AG09319 (cell line): ENCODE measurements at regions not wholly inside any gene's neighbourhood (a gene's known extent, or its start where the extent isn't known, plus 50 kb on each side); places are given as distances from the start of the nearest gene placed in this dataset.

Experiments used
- DNase-seq: peaks from one replicate; pipeline ENCODE4 v3.0.0-alpha.2; 2010; ENCODE audit warnings: low read depth; ENCODE audit errors: extremely low read depth
- CTCF ChIP-seq: IDR thresholded peaks from 2 replicates; pipeline ENCODE4 v1.5.1; 2011; ENCODE audit warnings: low read depth, mild to moderate bottlenecking, inconsistent platforms, low read length, moderate library complexity

DNA sequence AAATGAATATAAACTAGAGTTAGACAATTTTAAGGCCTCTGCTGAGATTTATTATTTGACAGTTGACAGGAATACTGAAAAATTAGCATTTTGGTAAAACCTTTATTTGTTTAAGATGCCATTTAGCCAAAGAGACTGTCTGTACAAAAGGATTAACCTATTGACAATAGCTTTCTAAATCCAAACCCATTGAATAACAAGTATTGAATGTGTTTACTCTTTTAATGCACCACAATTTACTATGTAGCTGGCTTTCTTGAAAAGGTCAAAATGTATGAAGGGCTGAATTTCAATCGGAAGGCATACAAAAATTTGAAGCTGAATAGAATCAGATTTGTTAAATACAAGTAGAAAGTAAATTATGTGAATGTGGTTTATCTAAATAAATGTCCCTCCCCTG lies 374.5 kb downstream of the TEX13C start:
- no peak for TF ChIP-seq CTCF
- DNase-seq, result no peak

GRCh38 chrX:125709074-125709473 lies 389.4 kb downstream of the TEX13C start:
- no peak for DNase-seq
- TF ChIP-seq CTCF, result no peak

- DNase-seq, result no peak
- TF ChIP-seq CTCF, result no peak
Measured at GRCh38 chrX:125709532-125709931, 389.9 kb downstream of the TEX13C start.

DNA sequence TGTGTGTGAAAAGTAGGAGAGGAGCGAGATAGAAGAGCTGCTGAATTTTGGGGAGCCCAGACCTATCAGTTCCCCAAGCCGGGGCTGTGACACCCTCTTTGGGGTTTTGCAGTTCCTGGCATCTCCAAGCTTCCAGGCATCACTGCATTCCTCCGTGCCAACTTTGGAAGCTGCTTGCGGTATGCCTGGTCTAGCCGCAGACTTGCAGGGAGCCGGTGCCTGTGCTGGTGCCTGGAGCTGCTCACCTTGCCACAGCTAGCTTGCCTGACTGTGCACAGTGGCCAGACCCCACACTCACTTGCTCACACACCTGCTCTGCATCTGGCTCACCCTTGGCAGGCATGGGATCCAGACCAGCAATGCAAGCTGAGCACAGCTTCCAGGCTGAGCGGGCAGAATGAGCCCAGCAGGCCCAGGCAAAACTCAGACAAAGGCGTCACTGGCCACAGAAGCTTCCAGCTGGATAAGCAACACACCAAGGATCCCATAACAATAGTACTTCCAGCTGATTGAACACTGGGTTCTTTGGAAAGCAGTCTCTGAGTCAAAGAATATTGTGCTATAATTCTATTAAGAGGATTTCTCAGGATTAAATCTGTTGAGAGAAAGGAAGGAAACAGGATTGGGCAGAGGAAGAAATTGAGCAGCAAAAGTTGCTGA lies 390.9 kb downstream of the TEX13C start:
- no peak for DNase-seq
- TF ChIP-seq CTCF, result no peak

DNA sequence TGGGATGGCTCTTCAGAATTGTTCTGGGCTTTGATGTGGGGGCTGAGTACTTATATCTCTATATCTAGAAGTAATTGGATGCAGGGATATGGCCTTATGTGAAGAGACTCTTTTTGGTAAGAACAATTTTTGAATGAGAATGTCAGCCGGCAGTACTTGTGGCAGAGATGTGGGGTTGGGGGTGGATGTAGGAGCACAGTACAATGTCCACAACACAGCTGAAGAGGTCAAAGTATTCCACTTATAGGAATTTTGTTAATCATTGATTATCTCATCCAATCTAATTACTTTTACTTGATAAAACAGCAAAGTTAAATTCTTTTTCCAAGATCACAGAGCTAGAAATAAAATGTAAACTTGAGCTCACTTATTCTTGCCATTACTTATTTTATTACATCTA lies 391.4 kb downstream of the TEX13C start:
- no peak for TF ChIP-seq CTCF
- DNase-seq, result no peak

- no peak for DNase-seq
- no peak for TF ChIP-seq CTCF
Measured at GRCh38 chrX:125713633-125714032, 394.0 kb downstream of the TEX13C start.

GRCh38 chrX:125727117-125727516 lies 407.4 kb downstream of the TEX13C start:
- TF ChIP-seq CTCF, result no peak
- no peak for DNase-seq
